Bronchial epithelial cell (primary cell): ENCODE measurements at regions not wholly inside any gene's neighbourhood (a gene's known extent, or its start where the extent isn't known, plus 50 kb on each side); places are given as distances from the start of the nearest gene placed in this dataset.

Experiments
- DNase-seq: peaks from one replicate; pipeline ENCODE4 v3.0.0-alpha.2; 2010; ENCODE audit warnings: low read depth
- FAIRE-seq: peaks from 2 replicates; lab custom pipeline; 2011; peaks lifted over from hg19 to GRCh38; lab: Jason Lieb, UNC
- H3K27me3 ChIP-seq: 2 replicates; pipeline ENCODE4 v1.5.1; 2011; ENCODE audit warnings: low read length; ENCODE audit not compliant: control insufficient read depth, insufficient read depth
- H3K36me3 ChIP-seq: 2 replicates; pipeline ENCODE4 v1.5.1; 2011; ENCODE audit warnings: low read length; ENCODE audit not compliant: control insufficient read depth, insufficient read depth
- H3K4me3 ChIP-seq: 2 replicates; pipeline ENCODE4 v1.5.1; 2011; ENCODE audit warnings: mild to moderate bottlenecking, low read depth, low read length, control low read depth
- TF ChIP-seq, protein P1 (sequence below): IDR thresholded peaks from 2 replicates; pipeline ENCODE4 v1.5.1; 2011; ENCODE audit warnings: mild to moderate bottlenecking, moderate library complexity, low read length, control low read depth, inconsistent platforms; ENCODE audit not compliant: insufficient read depth, severe bottlenecking

DNA sequence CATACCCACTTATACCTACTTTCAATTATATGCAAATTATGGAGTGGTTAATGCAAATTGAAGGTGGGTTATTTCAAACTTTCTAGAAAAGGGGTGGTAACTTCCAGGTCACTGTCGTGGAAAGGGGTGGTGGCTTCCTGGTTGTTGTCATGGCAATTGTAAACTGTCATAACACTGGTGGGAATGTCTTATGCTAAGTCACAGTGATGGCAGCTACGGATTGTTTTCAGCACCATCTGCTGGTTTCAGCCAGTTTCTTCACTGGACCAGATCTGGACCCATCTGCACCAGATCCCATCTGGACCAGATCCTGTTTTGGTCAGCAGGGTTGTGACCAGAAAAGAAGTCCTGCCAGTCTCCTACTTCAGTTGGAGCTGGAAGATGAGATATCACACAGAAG lies 1469.3 kb downstream of the AACS start:
- Histone ChIP-seq H3K4me3 (no peak overlapping the region), H3K36me3 (no peaks in the 10 kb centered on the region), H3K27me3 (no peaks in the 10 kb centered on the region)
- no peak for DNase-seq
- TF ChIP-seq, protein P1, sequence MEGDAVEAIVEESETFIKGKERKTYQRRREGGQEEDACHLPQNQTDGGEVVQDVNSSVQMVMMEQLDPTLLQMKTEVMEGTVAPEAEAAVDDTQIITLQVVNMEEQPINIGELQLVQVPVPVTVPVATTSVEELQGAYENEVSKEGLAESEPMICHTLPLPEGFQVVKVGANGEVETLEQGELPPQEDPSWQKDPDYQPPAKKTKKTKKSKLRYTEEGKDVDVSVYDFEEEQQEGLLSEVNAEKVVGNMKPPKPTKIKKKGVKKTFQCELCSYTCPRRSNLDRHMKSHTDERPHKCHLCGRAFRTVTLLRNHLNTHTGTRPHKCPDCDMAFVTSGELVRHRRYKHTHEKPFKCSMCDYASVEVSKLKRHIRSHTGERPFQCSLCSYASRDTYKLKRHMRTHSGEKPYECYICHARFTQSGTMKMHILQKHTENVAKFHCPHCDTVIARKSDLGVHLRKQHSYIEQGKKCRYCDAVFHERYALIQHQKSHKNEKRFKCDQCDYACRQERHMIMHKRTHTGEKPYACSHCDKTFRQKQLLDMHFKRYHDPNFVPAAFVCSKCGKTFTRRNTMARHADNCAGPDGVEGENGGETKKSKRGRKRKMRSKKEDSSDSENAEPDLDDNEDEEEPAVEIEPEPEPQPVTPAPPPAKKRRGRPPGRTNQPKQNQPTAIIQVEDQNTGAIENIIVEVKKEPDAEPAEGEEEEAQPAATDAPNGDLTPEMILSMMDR = no peak
- FAIRE-seq = no peak

DNA sequence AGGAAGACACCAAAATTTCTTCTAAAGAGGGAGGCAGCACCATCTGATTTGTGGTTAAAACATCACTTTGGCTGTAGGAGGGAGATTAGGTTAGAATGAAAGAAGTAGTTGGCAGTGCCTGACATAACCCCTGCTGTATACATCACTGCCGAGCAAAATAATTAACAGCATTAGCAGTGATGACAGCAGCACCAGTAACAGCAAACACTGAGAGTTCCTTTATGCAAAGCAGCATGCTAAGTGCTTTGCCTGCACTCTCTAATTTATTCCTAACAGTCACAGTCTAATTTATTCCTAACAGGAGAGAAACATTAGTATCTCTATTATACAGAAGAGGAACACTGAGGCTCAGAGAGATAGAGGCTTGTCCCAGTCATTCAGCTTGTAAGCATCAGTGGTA lies 1469.7 kb downstream of the AACS start:
- Histone ChIP-seq H3K36me3 (no peaks in the 10 kb centered on the region), H3K4me3 (no peak overlapping the region), H3K27me3 (no peaks in the 10 kb centered on the region)
- no peak for DNase-seq
- no peak for FAIRE-seq
- TF ChIP-seq, protein P1 = no peak

DNA sequence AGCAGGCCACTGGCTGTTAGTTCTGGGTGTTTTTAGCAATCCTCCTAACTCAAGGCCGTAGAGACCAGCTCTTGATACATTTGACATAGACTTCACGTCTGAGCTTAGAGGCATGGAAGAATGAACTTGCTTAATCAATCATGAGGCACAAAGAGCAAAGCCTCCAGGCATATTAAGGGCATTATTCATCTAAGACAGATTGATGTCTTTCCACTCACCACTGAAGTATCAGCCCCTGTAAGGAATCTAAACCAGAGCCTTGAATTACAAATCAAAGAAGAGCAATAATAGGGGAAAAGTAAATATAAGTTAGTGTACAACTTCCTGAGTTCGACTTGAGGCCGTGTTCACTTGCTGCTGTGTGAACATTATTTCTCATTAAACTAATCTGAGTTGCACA lies 1470.7 kb downstream of the AACS start:
- DNase-seq (no peak), FAIRE-seq (no peak)
- H3K36me3 ChIP-seq = no peaks in the 10 kb centered on the region
- no peaks in the 10 kb centered on the region for H3K27me3 ChIP-seq
- TF ChIP-seq, protein P1 = no peak
- no peak overlapping the region for H3K4me3 ChIP-seq

DNA sequence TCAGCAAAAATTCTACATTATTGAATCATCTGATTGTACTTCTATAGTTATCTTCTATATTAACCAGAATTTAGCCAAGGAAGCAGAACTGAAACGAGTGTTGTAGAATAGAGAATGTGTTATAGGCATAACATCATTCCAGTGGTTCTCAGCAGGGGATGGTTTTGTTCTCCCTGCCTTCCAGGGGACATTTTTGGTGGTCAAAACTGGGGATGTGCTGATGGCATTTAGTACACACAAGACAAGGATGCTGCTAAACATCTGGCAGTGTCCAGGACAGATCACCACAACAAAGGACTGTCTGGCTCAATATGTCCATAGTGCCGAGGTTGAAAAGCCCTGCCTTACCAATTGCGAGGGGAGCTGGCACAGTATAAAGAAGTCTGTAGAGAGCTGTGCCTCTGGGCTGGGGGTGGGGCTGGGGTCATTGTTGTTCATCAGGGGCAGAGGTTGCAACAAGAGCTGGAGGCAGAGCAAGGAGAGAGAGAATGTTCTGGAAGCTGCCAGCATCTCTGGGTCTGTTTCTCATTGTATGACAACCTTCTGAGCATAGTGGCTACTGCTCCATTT lies 1472.8 kb downstream of the AACS start:
- no peaks in the 10 kb centered on the region for H3K27me3 ChIP-seq
- TF ChIP-seq, protein P1 = no peak
- DNase-seq = no peak
- no peak overlapping the region for H3K4me3 ChIP-seq
- H3K36me3 ChIP-seq = no peaks in the 10 kb centered on the region
- FAIRE-seq = no peak

DNA sequence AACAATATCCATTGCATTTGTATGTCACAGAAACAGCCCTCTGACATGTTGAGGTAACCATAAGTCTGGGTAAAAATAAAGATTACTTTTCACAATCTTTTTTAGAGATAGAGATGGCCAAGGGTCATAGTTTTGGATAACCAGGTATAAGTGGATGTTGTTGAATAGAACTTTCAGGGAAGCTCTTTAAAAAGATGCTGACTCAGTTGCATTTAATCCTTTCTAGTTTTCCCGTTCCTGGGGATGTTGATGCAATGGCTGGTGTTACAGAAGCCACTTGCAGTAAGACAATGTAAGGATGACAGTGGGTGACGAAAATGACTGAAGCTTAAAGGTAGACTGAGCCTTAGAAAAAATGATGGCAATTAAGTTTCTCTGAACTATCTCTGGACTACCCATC lies 1473.7 kb downstream of the AACS start:
- no peaks in the 10 kb centered on the region for H3K27me3 ChIP-seq
- no peak for DNase-seq
- H3K4me3 ChIP-seq = no peak overlapping the region
- no peaks in the 10 kb centered on the region for H3K36me3 ChIP-seq
- FAIRE-seq = no peak
- TF ChIP-seq, protein P1 = no peak

DNA sequence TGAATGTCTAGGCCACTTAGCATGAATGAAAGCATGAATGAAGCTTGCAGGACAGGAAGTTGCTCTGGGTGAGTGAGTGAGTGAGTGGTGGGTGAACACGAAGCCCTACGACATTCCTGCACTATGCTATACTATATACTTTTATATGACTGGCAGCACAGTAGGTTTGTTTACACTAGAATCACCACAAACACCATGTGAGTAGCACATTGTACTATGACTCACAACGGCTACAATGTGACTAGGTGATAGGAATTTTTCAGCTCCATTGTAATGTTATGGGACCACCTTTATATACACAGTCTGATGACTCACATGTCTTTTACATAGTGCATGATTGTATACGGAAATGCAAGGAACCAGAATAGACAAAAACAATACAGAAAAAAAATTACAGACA lies 1480.2 kb downstream of the AACS start:
- no peak overlapping the region for H3K4me3 ChIP-seq
- DNase-seq = no peak
- H3K27me3 ChIP-seq = no peaks in the 10 kb centered on the region
- no peak for FAIRE-seq
- H3K36me3 ChIP-seq = no peaks in the 10 kb centered on the region
- TF ChIP-seq, protein P1 = no peak
